GM23248 (cell line): ENCODE measurements at regions not wholly inside any gene's neighbourhood (a gene's known extent, or its start where the extent isn't known, plus 50 kb on each side); places are given as distances from the start of the nearest gene placed in this dataset.

ENCODE experiments used
- EZH2 ChIP-seq: fragments of 200-600 bp; sonication (generic); IDR thresholded peaks from 2 replicates; pipeline ENCODE4 v1.6.1; 2018; ENCODE audit warnings: antibody characterized with exemption, mild to moderate bottlenecking; ENCODE audit not compliant: insufficient read depth, poor library complexity, severe bottlenecking
- EZH2phosphoT487 ChIP-seq: fragments of 200-600 bp; sonication (generic); IDR thresholded peaks from 2 replicates; pipeline ENCODE4 v1.6.1; 2018; ENCODE audit warnings: antibody characterized with exemption, moderate library complexity, mild to moderate bottlenecking, low read depth; ENCODE audit not compliant: insufficient read depth

DNA sequence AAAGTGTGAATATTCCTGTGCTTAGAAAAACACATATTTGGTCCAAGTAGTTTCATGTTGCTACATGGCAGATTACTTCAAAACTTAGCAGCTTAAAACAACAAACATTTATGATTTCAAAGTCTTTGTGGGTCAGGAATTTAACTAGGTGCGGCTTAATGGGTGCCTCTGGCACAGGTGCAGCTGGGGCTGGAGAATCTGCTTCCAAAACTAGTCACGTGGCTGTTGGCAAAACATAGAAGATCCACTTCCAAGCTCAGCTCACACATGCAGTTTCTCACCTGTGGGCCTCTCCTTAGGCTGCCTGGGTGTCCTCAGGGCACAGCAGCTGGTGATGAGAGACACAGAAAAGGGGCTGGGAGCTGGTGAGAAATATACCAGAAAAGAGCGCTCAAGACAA, 263.4 kb downstream of the TTLL7 start:
- TF ChIP-seq EZH2phosphoT487 (no peak), EZH2 (no peak)
